Caco-2 (cell line): ENCODE measurements at regions not wholly inside any gene's neighbourhood (a gene's known extent, or its start where the extent isn't known, plus 50 kb on each side); places are given as distances from the start of the nearest gene placed in this dataset.

ENCODE experiments used
- BruUV-seq: library from RNA; stranded (reverse); fragments of 400-500 nt; replicated peaks from 2 replicates; lab custom pipeline; 2021; lab: Mats Ljungman, UMichigan
- CTCF ChIA-PET: fragments of 300-600 bp; sonication (Branson Sonifier 250); formaldehyde crosslinking; loops from one replicate; lab custom pipeline; 2022; ENCODE audit warnings: antibody characterized with exemption; lab: Charles Lee
- POLR2A ChIA-PET: fragments of 300-600 bp; sonication (Branson Sonifier 250); formaldehyde crosslinking; loops from one replicate; lab custom pipeline; 2022; ENCODE audit warnings: antibody characterized with exemption; lab: Charles Lee
- DNase-seq, 2 experiments: peaks; one replicate each; pipeline versions ENCODE4 v3.0.0 to v3.0.0-alpha.2; 2020 to 2022
- H3K27me3 ChIP-seq: replicated peaks from 2 replicates; pipeline ENCODE4 v1.6.0; 2011; ENCODE audit warnings: low read length; ENCODE audit not compliant: control insufficient read depth, insufficient read depth
- H3K36me3 ChIP-seq: 2 replicates; pipeline ENCODE4 v1.5.1; 2011; ENCODE audit warnings: low read length; ENCODE audit not compliant: control insufficient read depth, insufficient read depth
- H3K4me1 ChIP-seq: fragments of 250-450 bp; sonication (Bioruptor Pico); 2 replicates; pipeline ENCODE4 v1.5.1; 2020; ENCODE audit warnings: mild to moderate bottlenecking
- H3K4me3 ChIP-seq: 2 replicates; pipeline ENCODE4 v1.5.1; 2011; ENCODE audit warnings: low read depth, mild to moderate bottlenecking, control low read depth, low read length
- H3K9me3 ChIP-seq: fragments of 250-450 bp; sonication (Bioruptor Pico); 2 replicates; pipeline ENCODE4 v1.5.1; 2020; ENCODE audit warnings: mild to moderate bottlenecking, moderate library complexity
- H3K27ac Mint-ChIP-seq: one replicate; pipeline ENCODE4 v1.8.0; 2022; ENCODE audit warnings: mixed read lengths; ENCODE audit not compliant: unreplicated experiment
- H3K27me3 Mint-ChIP-seq: one replicate; pipeline ENCODE4 v1.8.0; 2022; ENCODE audit warnings: mixed read lengths; ENCODE audit not compliant: insufficient read depth, unreplicated experiment
- H3K36me3 Mint-ChIP-seq: one replicate; pipeline ENCODE4 v1.8.0; 2022; ENCODE audit warnings: mild to moderate bottlenecking, mixed read lengths; ENCODE audit not compliant: insufficient read depth, unreplicated experiment
- H3K4me1 Mint-ChIP-seq: one replicate; pipeline ENCODE4 v1.8.0; 2022; ENCODE audit warnings: low read depth, mixed read lengths; ENCODE audit not compliant: unreplicated experiment
- H3K4me3 Mint-ChIP-seq: one replicate; pipeline ENCODE4 v1.8.0; 2022; ENCODE audit warnings: mild to moderate bottlenecking, moderate library complexity, mixed read lengths; ENCODE audit not compliant: unreplicated experiment
- H3K9me3 Mint-ChIP-seq: one replicate; pipeline ENCODE4 v1.8.0; 2022; ENCODE audit warnings: mixed read lengths; ENCODE audit not compliant: unreplicated experiment
- CTCF ChIP-seq, 2 experiments: fragments of 200-600 bp in 1 of 2; IDR thresholded peaks; 1 replicate in 1 of 2; 2 replicates in 1 of 2; pipeline versions ENCODE4 v1.5.1 to v1.8.0; 2011 to 2022; ENCODE audit warnings: antibody characterized with exemption in 1 of 2, control low read depth in 1 of 2, inconsistent platforms in 1 of 2, low read depth in 1 of 2, low read length in 1 of 2, mild to moderate bottlenecking in 1 of 2, moderate library complexity in 1 of 2; ENCODE audit not compliant: insufficient read depth in 1 of 2, severe bottlenecking in 1 of 2, unreplicated experiment in 1 of 2
- intact Hi-C: fragments of 100-400 bp; cut with micrococcal nuclease; formaldehyde crosslinking; loops from one replicate; pipeline ENCODE4 v1.10.0; 2022; ENCODE audit not compliant: unreplicated experiment

GRCh38 chr4:124000233-124000632, 603.6 kb downstream of the SPRY1 start:
- intact Hi-C loops = no loop called here
- Mint-ChIP-seq H3K4me3 (no peak overlapping the region), H3K9me3 (no peaks in the 10 kb centered on the region), H3K4me1 (no peaks in the 10 kb centered on the region), H3K36me3 (no peaks in the 10 kb centered on the region), H3K27ac (no peak overlapping the region), H3K27me3 (no peaks in the 10 kb centered on the region)
- ChIA-PET CTCF (no interaction called here), POLR2A (no interaction called here)
- no peak for TF ChIP-seq CTCF (IDR thresholded peaks at IDR 0.05; ENCODE audit: insufficient read depth in 1 of 2, low read depth in 1 of 2, low read length in 1 of 2, severe bottlenecking in 1 of 2, unreplicated experiment in 1 of 2)
- no peaks in the 10 kb centered on the region for H3K36me3 ChIP-seq
- H3K4me1 ChIP-seq = no peaks in the 10 kb centered on the region
- no TSS peak for BruUV-seq
- no peaks in the 10 kb centered on the region for H3K27me3 ChIP-seq
- H3K4me3 ChIP-seq = no peak overlapping the region
- no peak for DNase-seq
- H3K9me3 ChIP-seq = no peaks in the 10 kb centered on the region

GRCh38 chr4:124015766-124016165, 619.2 kb downstream of the SPRY1 start:
- Histone ChIP-seq H3K36me3 (no peaks in the 10 kb centered on the region), H3K4me3 (no peak overlapping the region), H3K9me3 (no peaks in the 10 kb centered on the region; the same call in 1 of the 2 replicates), H3K4me1 (peaks cover 18% of the 10 kb centered on the region), H3K27me3 (no peaks in the 10 kb centered on the region)
- no peak for TF ChIP-seq CTCF (IDR thresholded peaks at IDR 0.05; ENCODE audit: insufficient read depth in 1 of 2, low read depth in 1 of 2, low read length in 1 of 2, severe bottlenecking in 1 of 2, unreplicated experiment in 1 of 2)
- H3K4me1 Mint-ChIP-seq = peaks cover 25% of the 10 kb centered on the region
- H3K36me3 Mint-ChIP-seq = no peaks in the 10 kb centered on the region
- no TSS peak for BruUV-seq
- no peak overlapping the region for H3K4me3 Mint-ChIP-seq
- intact Hi-C loops = loop anchor here (10.0 kb wide), 1 partner anchor 911 kb away; no protein-coding TSS in a partner anchor
- no peak for DNase-seq
- H3K27ac Mint-ChIP-seq = no peak overlapping the region
- peaks cover 20% of the 10 kb centered on the region for H3K9me3 Mint-ChIP-seq
- ChIA-PET POLR2A (no interaction called here), CTCF (no interaction called here)
- no peaks in the 10 kb centered on the region for H3K27me3 Mint-ChIP-seq

GRCh38 chr4:124017185-124017785, 620.7 kb downstream of the SPRY1 start:
- DNase-seq = no peak
- intact Hi-C loops = loop anchor here (10.0 kb wide), 1 partner anchor 912 kb away; no protein-coding TSS in a partner anchor
- Histone ChIP-seq H3K36me3 (no peaks in the 10 kb centered on the region), H3K4me3 (no peak overlapping the region), H3K9me3 (no peaks in the 10 kb centered on the region; the same call in 1 of the 2 replicates), H3K27me3 (no peaks in the 10 kb centered on the region), H3K4me1 (peaks cover 18% of the 10 kb centered on the region)
- BruUV-seq = no TSS peak
- H3K4me3 Mint-ChIP-seq = no peak overlapping the region
- no peaks in the 10 kb centered on the region for H3K36me3 Mint-ChIP-seq
- CTCF ChIA-PET = no interaction called here
- peaks cover 25% of the 10 kb centered on the region for H3K4me1 Mint-ChIP-seq
- H3K27ac Mint-ChIP-seq = no peak overlapping the region
- no peak for TF ChIP-seq CTCF (IDR thresholded peaks at IDR 0.05; ENCODE audit: insufficient read depth in 1 of 2, low read depth in 1 of 2, low read length in 1 of 2, severe bottlenecking in 1 of 2, unreplicated experiment in 1 of 2)
- H3K27me3 Mint-ChIP-seq = no peaks in the 10 kb centered on the region
- POLR2A ChIA-PET = no interaction called here
- H3K9me3 Mint-ChIP-seq = peaks cover 20% of the 10 kb centered on the region
